ENCODE measurements at regions not wholly inside any gene's neighbourhood (a gene's known extent, or its start where the extent isn't known, plus 50 kb on each side); places are given as distances from the start of the nearest gene placed in this dataset.

DNA sequence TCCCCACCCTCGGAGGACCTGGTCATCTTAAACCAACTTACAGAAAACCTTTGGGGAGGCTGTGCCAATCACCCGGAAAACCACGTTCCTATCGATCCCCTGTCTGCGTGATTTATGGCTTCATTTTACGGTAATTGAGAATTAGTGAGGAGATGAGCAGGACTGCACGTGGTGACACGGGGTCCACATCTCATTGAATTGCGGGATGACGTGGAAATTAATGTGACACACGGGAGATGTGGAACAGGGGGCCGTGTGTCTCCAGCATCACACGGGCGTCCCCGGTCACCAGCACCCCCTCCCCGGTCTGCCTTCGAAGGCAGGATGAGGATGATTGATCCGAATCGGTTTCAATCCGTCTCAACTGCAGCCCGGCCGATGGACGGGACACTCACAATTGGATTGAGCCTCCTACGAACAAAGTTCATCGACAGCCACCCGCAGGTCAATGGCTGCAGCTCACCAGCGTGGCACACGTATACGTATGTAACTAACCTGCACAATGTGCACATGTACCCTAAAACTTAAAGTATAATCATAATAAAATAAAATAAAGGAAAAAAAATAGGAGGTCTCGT is 160.3 kb downstream of the SHOX start:
- DNase-seq (no peak), ATAC-seq (ENCODE audit: low read depth) (no peak)
- no peak overlapping the region for H4K5ac ChIP-seq (ENCODE audit: low read depth, low read length)
- H3K18ac ChIP-seq (ENCODE audit: low read depth, low read length): no peak overlapping the region
- no peak overlapping the region for H2AK9ac ChIP-seq (replicated peaks; ENCODE audit: low read depth, low read length, poor library complexity)
- H3K4me2 ChIP-seq (ENCODE audit: low read depth, low read length): no peak overlapping the region
- no peak overlapping the region for H3K4ac ChIP-seq (ENCODE audit: low read depth, low read length)
- H3K27ac ChIP-seq (ENCODE audit: insufficient read depth, low read length): no peak overlapping the region
- H2BK5ac ChIP-seq (ENCODE audit: low read depth, low read length, poor library complexity, severe bottlenecking): no peak overlapping the region
- no peak overlapping the region for H3K9ac ChIP-seq (ENCODE audit: low read depth, low read length)
- H4K91ac ChIP-seq (ENCODE audit: insufficient read depth, low read depth, low read length): no peak overlapping the region
- no peak overlapping the region for H3K4me3 ChIP-seq (ENCODE audit: insufficient read depth, low read depth, low read length)
- H4K20me1 ChIP-seq (ENCODE audit: insufficient read depth, low read length): no peaks in the 10 kb centered on the region
- no peak overlapping the region for H3K23ac ChIP-seq (ENCODE audit: low read depth, low read length)
- H2BK120ac ChIP-seq (ENCODE audit: low read depth, low read length): no peak overlapping the region
- no peaks in the 10 kb centered on the region for H3K36me3 ChIP-seq (ENCODE audit: control insufficient read depth, insufficient read depth, low read length)
- in situ Hi-C loops (cut with MboI; ENCODE audit: low sequenced_read_pairs): no loop called here
- H3K79me1 ChIP-seq (ENCODE audit: low read depth in 1 of 2, low read length in 2 of 2): no peaks in the 10 kb centered on the region
- WGBS, 2 experiments (ENCODE audit: extremely low coverage in 2 of 2, insufficient read length in 1 of 2): 9% methylated on average over 9 of the region's 30 CpGs; no CpG with 5 or more reads in 1 of the 2 experiments
- H3K4me1 ChIP-seq (ENCODE audit: control insufficient read depth, insufficient read depth, low read length): no peaks in the 10 kb centered on the region
- H3K9me1 ChIP-seq (ENCODE audit: insufficient read depth, low read length): no peaks in the 10 kb centered on the region
- intact Hi-C loops (cut with micrococcal nuclease): no loop called here
- no peak for TF ChIP-seq RAD21 (IDR thresholded peaks at IDR 0.05; ENCODE audit: low read length)
- TF ChIP-seq CHD1 (IDR thresholded peaks at IDR 0.05; ENCODE audit: low read depth, low read length): no peak
- no peak for TF ChIP-seq SMC3 (IDR thresholded peaks at IDR 0.05; ENCODE audit: low read depth, low read length)
- TF ChIP-seq RCOR1 (IDR thresholded peaks at IDR 0.05; ENCODE audit: insufficient replicate concordance, low read length): no peak
- no peak for TF ChIP-seq POLR2A (IDR thresholded peaks at IDR 0.05; ENCODE audit: low read depth, low read length)
- TF ChIP-seq BHLHE40 (IDR thresholded peaks at IDR 0.05; ENCODE audit: low read depth, low read length): no peak
- no peak for TF ChIP-seq CEBPB (IDR thresholded peaks at IDR 0.05; ENCODE audit: low read depth, low read length)
- no peak for TF ChIP-seq RFX5 (IDR thresholded peaks at IDR 0.05; ENCODE audit: low read depth, low read length)
- no peak overlapping the region for H3K14ac ChIP-seq (replicated peaks; ENCODE audit: low read depth, low read length)
- H2AFZ ChIP-seq (replicated peaks; ENCODE audit: low read length, poor library complexity): no peak overlapping the region
- no peak overlapping the region for H4K8ac ChIP-seq (ENCODE audit: low read depth in 2 of 2, low read length in 2 of 2)
- no TSS peak for BruUV-seq (replicated peaks)
- no peak overlapping the region for H3K56ac ChIP-seq (ENCODE audit: extremely low read depth, insufficient read depth, low read length)
- ChIA-PET POLR2A (ENCODE audit: unreplicated experiment) (no interaction called here), CTCF (no interaction called here)
- H2AK5ac ChIP-seq (ENCODE audit: low read depth, low read length): no peak overlapping the region
- H2BK20ac ChIP-seq (ENCODE audit: low read depth, low read length): no peak overlapping the region
- no peak overlapping the region for H2BK15ac ChIP-seq (ENCODE audit: low read depth, low read length)
- no peaks in the 10 kb centered on the region for H3K27me3 ChIP-seq (ENCODE audit: control insufficient read depth, insufficient read depth, low read length)
- dilution Hi-C loops (cut with HindIII; ENCODE audit: low sequenced_read_pairs, unreplicated experiment): no loop called here
- peaks cover 30% of the 10 kb centered on the region for H3K9me3 ChIP-seq (ENCODE audit: control insufficient read depth, insufficient read depth, low read length)
